ENCODE measurements at regions not wholly inside any gene's neighbourhood (a gene's known extent, or its start where the extent isn't known, plus 50 kb on each side); places are given as distances from the start of the nearest gene placed in this dataset.

DNA sequence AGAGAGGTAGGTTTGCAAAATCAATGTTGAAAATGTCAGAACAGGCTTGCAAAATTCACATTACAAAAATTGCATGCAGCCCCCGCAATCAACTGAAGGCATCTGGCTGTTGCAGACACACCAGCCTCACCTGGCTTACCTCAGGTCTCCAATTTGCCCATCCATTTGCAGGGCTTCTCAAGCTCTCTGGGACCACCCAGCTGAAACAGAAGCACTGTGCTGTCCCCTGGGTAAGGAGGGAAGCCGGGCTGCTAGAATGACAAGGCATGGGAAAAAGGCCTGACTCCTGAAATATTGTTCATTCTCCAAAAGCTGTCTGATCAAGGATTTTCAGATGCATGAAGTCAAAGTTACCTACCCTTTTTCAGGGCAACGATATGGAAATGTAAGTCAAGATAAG, 52.6 kb upstream of the CD93 start:
- intact Hi-C loops (cut with DNase I; ENCODE audit: low total_unique reads), result no loop called here
- no peaks in the 10 kb centered on the region for H3K27me3 ChIP-seq
- no peak overlapping the region for H3K4me3 ChIP-seq
- 71 to 81% methylated on average over 3 of the region's 3 CpGs for WGBS, 2 donors
- no peak for DNase-seq
- no peak for TF ChIP-seq POLR2A (IDR thresholded peaks at IDR 0.05)
- no peaks in the 10 kb centered on the region for H3K36me3 ChIP-seq (ENCODE audit: low read depth, missing control alignments)
- H3K27ac ChIP-seq, result no peak overlapping the region
- H3K4me1 ChIP-seq, result peaks cover 19% of the 10 kb centered on the region
- H3K9me3 ChIP-seq, result no peaks in the 10 kb centered on the region

DNA sequence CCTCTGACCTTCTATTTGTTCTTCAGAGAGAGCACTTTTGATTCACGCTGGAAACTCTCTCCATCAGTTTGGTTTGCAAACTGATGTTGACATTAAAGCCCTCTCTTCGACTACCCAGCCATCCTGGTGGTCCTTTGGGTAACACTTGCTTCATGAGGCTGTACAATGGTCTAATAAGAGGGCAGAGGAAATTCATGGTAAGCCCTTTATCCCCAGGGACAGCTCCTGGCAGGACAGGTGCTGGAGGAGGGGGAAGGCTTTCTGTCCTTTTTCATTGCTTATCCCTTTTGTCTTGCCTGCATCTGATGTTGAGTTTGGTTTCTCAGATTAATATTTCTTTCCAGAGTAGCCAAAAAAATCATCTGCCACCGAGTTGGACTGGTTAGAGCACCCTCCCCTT, 52.1 kb upstream of the CD93 start:
- H3K36me3 ChIP-seq (ENCODE audit: low read depth, missing control alignments), result no peaks in the 10 kb centered on the region
- 79 to 84% methylated on average over 3 of the region's 3 CpGs for WGBS, 2 donors
- H3K27ac ChIP-seq, result no peak overlapping the region
- no peaks in the 10 kb centered on the region for H3K27me3 ChIP-seq
- no peak overlapping the region for H3K4me3 ChIP-seq
- H3K9me3 ChIP-seq, result no peaks in the 10 kb centered on the region
- no peak for DNase-seq
- TF ChIP-seq, protein P1, sequence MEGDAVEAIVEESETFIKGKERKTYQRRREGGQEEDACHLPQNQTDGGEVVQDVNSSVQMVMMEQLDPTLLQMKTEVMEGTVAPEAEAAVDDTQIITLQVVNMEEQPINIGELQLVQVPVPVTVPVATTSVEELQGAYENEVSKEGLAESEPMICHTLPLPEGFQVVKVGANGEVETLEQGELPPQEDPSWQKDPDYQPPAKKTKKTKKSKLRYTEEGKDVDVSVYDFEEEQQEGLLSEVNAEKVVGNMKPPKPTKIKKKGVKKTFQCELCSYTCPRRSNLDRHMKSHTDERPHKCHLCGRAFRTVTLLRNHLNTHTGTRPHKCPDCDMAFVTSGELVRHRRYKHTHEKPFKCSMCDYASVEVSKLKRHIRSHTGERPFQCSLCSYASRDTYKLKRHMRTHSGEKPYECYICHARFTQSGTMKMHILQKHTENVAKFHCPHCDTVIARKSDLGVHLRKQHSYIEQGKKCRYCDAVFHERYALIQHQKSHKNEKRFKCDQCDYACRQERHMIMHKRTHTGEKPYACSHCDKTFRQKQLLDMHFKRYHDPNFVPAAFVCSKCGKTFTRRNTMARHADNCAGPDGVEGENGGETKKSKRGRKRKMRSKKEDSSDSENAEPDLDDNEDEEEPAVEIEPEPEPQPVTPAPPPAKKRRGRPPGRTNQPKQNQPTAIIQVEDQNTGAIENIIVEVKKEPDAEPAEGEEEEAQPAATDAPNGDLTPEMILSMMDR (IDR thresholded peaks at IDR 0.05), result no peak
- TF ChIP-seq POLR2A (IDR thresholded peaks at IDR 0.05), result no peak
- H3K4me1 ChIP-seq, result peaks cover 19% of the 10 kb centered on the region
- intact Hi-C loops (cut with DNase I; ENCODE audit: low total_unique reads), result no loop called here

DNA sequence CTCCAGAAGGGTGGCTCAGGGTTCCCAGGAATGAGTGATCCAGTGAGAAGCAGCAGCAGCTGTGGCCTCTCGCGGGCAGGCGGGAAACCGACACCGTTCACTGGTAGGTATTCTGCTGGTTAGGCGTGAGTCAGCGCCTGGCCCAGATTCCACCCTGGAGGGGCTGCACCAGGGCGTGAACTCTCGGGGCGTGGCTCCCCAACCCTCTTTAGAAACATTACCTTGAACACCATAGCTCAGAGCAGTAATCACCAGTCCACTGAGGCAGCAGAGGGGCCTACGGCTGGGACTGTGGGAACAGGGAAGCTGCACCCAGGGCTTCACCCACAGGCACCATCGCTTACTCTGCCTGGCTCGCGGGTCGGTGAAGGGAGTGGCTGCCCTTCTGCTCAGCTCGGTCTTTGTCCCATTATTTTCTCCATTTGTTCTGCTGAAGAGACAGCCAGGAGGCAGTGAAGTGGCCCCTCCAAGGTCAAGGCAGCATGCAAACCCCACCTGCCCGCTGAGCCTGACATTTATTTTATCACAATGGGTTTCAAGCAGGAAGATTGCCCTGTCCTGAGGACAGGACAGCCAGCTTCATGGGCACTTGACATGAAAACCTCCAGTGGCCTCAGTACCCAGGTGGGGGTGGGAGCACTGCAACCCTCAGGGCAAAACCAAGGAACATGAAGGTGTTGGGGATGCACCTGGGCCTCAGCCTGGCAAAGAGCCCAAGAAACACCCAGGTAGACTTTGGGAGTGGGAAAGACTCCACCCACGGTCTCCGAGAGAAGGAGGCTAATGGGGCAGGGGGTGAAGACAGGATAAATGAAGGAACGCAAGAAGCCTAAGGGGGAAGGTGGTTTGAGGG, 51.0 kb upstream of the CD93 start:
- no peaks in the 10 kb centered on the region for H3K27me3 ChIP-seq
- intact Hi-C loops (cut with DNase I; ENCODE audit: low total_unique reads), result no loop called here
- H3K4me3 ChIP-seq, result no peak overlapping the region
- 88 to 93% methylated on average over 12 to 20 of the region's 20 CpGs for WGBS, 2 donors
- DNase-seq, result no peak
- H3K9me3 ChIP-seq, result no peaks in the 10 kb centered on the region
- no peak for TF ChIP-seq POLR2A (IDR thresholded peaks at IDR 0.05)
- TF ChIP-seq, protein P1 (IDR thresholded peaks at IDR 0.05), result no peak
- peaks cover 11% of the 10 kb centered on the region for H3K4me1 ChIP-seq
- H3K36me3 ChIP-seq (ENCODE audit: low read depth, missing control alignments), result no peaks in the 10 kb centered on the region
- H3K27ac ChIP-seq, result no peak overlapping the region

DNA sequence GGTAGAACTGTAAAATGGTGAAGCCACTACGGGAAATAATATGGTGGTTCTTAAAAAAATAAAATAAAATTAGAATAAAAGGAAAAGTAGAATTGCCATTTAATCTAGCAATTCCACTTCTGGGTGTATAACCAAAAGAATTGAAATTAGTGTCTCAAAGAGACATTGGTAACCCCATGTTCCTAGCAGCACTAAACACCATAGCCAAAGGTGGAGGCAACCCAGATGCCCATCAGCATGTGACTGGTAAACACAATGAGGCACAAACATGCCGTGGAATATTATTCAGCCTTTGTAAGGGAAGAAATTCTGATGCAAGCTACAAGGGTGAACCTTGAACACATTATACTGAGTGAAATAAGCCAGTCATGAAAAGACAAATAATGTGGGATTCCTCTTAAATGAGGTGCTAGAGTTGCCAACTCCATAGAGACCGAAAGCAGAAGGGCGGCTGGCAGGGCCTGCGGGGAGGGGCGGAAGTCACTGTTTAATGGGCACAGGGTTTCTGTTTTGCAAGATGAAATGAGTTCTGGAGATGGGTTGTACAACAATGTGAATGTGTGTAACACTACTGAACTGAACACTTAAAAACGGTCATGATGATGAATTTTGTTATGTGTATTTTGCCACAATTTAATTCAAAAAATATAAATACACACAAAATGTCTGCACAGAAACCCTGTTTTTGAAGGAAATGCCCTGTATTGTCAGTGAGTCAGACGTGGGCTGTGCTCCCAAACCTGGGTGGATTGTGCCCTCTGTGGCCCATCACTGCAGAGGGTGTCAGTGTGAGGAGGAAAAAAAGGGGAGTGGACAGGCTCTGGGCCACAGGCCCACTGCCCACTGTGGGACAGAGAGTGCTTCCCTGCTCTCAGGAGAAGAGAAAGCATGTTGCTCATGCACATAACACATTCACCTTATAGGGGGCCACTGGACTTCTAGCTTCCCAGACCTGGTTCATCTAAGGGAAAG, 49.6 kb upstream of the CD93 start:
- intact Hi-C loops (cut with DNase I; ENCODE audit: low total_unique reads), result no loop called here
- Histone ChIP-seq H3K27ac (no peak overlapping the region), H3K4me1 (no peaks in the 10 kb centered on the region), H3K4me3 (no peak overlapping the region), H3K9me3 (no peaks in the 10 kb centered on the region), H3K36me3 (ENCODE audit: low read depth, missing control alignments) (no peaks in the 10 kb centered on the region), H3K27me3 (no peaks in the 10 kb centered on the region)
- 85 to 88% methylated on average over 8 of the region's 8 CpGs for WGBS, 2 donors
- TF ChIP-seq POLR2A (IDR thresholded peaks at IDR 0.05), result no peak
- TF ChIP-seq, protein P1 (IDR thresholded peaks at IDR 0.05), result no peak
- no peak for DNase-seq

Small RNAs in the stretch of these regions (small RNA-seq; reads per million reads assigned to genes)
- gene RNA5SP478, result 0 reads per million in 2 donors

Data from testis (tissue), 2 donors.